EL (cell line): ENCODE measurements at regions not wholly inside any gene's neighbourhood (a gene's known extent, or its start where the extent isn't known, plus 50 kb on each side); places are given as distances from the start of the nearest gene placed in this dataset.
"Not testable (repeated sequence)": the region's sequence is repeated elsewhere in the genome, so short reads cannot be mapped to it uniquely, and the experiment has no call there.

Experiments used
- DNase-seq: peaks from one replicate; pipeline ENCODE4 v3.0.0-alpha.2; 2016

DNA sequence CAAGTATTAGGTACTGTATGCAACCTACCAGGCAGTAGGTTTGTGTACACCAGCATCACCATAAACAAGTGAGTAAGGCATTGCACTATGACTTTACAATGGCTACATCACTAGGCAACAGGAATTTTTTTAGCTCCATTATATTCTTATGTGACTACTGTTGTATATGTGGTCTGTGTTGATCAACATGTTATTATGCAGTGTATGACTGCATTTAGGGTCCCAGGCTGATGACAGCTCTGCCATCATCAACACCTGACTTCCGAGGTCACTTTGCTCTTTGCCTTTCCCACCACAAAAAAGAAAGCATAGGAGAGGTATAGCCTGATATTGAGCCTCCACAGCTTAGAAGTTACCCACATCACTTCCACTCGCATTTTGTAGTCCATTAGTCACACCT, 217.5 kb upstream of the PELI2 start:
- no peak for DNase-seq

DNA sequence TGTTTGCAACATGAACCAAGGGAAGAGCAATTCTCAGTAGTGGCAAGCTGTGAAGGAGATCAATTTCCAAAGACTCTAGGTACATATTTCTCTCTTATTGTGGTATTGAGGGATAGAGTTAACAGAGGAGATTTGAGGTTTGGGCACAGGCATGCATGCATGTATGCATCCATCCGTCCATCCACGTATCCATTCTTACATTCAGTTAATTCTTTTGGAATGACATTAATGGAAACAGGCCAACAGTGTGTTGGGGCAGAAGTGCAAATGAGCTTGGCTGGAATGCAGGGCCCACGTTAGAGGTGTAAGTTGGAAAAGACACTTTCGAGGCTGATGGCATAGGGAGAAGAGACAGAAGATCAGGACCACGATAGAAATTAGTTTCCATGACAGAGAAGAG, 216.9 kb upstream of the PELI2 start:
- no peak for DNase-seq

DNA sequence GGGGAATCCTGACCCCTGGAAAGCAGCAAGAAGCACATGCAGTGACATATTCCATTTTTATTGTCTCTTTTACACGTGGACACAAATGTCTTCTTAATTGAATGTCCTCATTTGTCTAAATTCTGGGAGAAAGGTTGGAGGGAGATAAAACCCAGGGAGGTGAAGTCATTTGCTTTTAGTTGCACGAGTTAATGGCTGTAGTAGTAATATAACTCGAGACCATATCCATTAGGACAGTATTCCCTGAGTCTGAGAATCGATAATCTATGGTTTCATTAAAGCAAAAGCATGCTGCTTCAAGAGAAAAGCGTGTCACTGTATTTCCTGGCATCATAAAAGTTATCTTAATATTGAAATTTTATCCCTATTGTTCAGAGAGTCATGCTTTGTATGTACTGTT, 216.0 kb upstream of the PELI2 start:
- DNase-seq, result no peak

DNA sequence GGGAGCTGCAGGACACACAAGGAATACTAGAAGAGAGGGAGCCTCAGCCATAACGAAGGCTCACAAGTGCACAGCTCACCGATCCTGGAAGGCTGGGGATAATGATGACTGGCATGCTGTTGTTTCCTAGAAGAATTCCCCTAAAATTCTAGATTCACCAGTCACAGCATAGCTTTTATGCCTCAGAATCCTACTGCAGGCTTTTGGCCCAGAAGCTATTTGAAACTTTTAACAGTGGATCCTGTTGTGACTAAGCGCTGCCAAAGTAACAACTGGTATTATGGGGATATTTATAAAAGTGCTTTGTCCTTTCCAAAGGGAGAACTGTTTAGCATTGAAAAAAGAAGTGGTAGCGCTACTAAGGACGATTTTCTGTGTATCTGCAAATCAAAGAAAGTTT, 214.1 kb upstream of the PELI2 start:
- no peak for DNase-seq

DNA sequence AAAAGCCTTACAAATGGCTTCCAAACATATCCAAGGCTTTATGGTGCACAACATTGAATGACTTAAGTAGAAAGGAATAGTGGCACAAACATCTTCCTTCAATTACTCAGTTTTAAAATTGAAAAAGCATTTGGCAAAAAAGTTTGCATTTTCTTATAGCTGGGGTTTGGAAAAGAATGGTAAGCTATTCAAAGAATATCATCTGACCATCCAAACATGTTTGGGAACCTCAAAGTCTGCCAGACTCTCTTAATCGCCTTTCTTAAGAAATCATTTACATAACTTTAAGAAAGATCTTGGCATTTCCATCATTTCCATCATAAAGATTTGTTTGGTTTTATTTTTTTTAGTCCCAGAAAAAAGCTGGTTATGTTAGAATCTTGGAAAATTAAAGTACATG, 210.1 kb upstream of the PELI2 start:
- DNase-seq, result no peak

DNA sequence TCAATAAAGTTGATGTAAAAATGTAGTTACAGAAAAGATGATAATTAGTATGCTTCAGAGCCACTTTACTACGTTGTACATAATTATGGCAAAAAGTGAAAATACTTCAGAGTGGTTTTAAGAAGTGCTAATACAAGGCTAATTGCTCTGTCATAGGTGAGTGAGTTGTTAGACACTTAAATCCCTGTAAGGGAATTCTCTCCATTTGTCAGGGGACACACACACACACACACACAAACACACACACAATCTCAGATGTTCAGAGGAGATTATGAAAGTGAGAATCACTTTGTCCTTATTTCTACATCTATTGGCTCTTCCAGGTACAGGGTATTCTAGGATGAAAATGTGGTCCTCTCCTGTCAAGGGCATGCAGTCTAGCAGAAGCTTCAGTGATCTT, 208.3 kb upstream of the PELI2 start:
- no peak for DNase-seq

DNA sequence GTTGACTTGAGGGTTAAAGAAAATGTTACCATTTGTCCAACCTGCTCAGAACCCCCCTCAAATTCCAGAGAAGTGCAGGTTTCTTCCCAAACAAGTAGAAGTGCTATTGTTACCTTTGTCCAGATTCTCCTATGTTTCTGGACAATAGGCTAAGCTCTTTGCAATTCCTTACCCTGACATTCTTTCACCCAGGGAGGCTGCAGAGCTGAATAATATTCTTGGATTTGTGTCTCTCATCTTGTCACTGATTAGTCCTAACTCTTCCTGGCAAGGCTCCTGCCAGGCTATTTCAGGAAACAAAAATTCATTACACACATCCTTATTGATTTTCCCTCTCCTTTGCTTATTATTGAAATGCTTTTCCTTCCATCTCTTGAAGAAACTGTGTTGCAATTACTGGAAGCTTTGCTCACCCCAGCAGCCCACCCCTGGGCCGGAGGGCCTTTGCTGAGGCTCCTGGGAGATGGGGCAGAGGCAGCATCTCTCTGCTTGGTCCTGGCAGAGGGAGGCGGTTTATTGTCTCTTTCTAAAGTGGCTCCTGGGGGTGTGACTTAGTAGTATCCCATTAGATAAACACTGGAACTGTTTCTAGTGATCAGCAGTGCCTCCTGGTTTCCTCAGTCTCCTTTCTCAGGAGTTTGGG, 207.5 kb upstream of the PELI2 start:
- no peak for DNase-seq

DNA sequence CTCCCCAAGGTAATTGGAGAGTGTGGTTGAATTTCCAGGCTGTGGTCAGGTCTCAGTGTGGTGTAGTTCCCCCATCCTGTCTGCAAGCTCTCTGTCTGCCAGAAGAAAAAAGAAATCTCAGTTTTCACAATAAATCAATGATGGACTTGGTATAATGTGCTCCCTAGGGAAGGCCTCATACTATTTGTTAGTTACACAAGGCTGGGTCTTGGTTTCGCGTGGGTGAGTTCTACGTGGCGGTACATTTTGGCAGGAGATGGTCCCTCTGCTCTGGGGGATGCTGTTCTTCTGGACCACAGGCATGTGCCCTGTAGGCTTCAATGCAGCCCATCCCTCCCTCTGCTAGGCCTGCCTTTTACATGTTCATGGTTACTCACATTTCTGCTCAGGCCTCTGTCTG, 206.4 kb upstream of the PELI2 start:
- no peak for DNase-seq

DNA sequence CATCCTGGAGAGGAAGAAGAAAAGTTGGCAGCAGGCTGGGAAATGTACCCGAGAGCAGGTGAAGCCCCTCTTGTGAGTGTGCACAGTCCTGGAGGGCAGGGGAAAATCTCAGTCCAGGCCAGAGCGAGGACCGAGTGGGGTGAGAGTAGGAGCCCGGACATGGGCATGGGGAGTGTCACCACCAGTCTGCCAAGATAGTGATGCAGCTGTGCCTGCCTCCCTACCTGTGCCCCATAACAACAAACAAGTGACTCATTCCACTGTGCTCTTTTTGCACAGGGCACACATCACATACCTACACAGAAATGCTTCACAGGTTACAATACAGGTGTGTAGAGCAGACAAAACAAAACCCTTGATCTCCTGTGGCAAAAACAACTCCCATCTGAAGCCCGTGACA, 205.9 kb upstream of the PELI2 start:
- no peak for DNase-seq

DNA sequence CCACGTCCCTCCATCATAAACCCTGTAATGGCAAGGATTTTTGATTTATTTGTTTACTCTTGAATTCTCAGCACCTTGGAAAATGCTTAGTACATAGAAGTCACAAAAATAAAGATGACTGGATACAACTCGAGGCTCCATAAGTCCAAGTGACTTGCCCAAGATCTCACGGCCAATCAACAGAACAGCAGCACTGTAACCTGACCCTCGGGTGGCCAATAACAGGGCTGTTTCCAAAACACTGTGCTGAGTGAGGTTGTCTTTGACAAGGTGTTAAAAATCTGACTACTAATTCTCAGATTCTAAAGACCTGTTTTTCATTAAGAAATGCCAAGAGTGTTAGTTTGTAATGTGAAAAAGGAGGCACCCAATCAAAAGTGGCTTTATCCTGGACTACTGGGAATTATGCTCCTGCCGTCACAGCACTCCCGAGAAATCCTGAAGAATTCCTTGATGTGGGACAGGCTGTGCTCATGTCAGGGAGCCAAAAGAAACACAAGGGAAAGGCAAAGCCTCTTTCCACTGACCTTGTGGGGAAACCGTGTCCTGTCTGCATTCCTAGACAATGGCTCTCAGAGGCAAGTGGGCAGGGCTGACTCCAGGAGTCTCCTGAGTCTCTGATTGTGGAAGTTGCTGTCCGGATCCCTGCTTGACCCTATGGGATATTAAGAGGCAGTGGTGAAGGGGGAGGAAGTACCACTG, 204.7 kb upstream of the PELI2 start:
- no peak for DNase-seq

DNA sequence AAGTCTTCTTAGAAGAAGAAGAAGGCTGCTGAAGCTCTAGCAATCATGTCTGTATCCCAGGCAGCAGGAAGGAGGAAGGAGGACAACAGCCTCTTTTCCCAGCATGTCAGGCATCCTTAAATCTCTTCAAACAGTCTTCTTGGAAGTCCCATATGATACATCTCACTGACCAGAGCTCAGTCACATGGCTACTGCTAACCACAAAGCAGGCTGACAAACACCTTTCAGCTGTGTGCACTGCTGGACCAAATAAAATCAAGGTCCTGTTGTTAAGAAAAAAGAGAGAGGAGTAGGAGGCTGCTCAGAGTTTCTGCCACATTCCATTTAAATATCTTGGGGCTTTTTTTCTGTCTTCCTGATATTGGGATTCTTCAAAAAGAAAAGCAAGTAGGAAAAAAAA, 203.4 kb upstream of the PELI2 start:
- DNase-seq, result no peak

DNA sequence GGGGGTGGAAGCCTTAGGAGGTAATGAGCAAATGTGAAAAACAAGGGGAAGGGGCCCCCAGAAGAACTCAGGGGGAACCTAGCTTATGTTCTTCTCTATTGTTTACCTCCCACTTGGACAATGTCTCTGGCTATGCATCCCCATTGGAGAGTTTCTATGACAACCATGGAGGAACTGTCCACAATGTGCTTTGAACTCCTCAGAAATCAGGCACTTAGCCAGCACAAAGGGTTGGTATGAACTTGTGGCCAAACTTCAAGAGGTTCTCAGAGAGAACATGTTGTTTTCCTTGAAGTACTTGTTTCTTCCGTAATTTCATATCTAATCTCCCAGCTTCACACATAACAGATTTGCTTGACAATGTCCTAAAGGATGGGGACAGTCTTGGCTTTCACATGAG, 202.8 kb upstream of the PELI2 start:
- DNase-seq, result no peak

DNA sequence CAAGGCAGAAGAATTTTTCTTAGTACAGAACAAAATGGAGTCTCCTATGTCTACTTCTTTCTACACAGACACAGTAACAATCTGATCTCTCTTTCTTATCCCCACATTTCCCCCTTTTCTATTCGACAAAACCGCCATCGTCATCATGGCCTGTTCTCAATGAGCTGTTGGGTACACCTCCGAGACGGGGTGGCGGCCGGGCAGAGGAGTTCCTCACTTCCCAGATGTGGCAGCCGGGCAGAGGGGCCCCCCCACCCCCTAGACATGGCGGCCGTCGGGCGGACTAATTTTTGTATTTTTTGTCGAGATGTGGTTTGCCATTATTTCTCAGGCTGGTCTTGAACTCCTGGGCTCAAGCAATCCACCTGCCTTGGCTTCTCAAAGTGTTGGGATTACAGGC, 198.4 kb upstream of the PELI2 start:
- not testable (repeated sequence) for DNase-seq

DNA sequence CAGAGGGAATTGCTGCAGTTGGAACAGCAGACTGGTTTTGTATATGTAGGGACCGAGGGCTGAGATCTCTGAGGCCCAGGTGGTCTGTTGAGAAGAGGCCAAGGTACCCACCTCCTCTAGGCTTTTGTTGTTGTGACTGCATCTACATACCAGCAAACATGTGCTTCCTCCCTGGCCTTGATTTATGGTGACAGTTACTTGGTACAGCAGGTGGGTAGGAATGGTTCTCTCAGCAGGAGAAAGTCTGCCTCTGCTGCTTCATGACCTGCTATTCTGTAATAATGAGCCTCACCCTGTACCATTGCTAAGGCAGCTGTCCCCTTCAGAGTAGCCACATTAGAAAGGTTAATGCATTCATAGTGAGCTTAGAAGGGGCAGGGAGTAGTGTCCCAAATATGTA, 196.7 kb upstream of the PELI2 start:
- DNase-seq, result no peak

DNA sequence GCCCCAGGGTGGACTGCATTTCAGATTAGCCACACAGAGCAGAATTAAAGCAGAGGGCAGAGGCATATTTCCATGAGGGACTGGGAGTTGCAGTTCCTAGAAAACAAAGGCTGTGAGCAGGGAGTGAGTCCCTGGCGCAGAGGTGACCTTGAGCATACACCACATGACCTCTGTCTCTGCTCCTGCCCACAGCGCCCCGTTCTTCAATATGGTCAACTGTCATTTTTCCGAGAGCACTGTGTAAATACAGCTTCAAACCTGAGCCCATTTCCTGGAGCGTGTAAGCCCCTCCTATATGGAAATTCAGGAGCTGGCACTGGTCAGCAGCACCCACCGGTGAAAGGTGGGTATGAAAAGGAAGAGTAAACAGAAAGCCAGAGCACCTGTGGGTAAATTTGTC, 192.2 kb upstream of the PELI2 start:
- DNase-seq, result no peak

DNA sequence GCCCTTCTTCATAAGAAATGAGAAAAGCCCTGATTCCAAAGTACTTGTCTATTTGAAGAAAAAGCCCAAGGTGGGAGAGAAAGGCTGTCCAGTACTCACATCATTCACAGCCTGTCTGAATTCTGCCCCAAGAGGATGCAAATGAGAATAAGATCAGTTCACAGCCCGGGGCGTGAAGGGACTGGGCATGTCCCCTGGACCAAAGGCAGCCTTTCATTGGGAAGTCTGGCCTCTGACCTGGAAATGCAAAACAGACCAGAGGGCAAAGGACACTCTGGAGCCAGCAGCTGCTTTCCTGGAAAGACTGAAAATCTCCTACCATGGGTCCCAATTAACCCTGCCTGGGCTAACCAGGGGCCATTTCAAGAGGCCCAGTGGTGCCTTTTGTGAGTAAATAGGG, 191.2 kb upstream of the PELI2 start:
- DNase-seq, result no peak

DNA sequence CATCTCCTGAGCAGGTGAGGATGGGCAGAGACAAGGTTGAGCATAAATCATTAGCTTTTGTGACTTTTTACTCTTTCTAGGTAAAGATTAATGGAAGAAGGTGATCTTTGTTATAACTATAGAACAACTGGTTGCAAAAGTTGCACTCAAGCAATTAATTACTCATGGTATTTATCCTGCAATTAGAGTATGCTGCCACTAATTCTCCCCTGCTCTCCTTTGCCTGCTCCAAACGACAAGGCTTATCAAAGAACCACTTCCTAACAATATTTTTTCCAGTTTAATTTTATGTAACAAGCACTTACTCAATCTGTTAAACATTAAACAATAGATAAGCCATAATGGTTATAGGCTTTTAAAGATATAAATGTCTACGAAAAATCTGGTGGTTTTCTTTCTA, 189.9 kb upstream of the PELI2 start:
- DNase-seq, result no peak

DNA sequence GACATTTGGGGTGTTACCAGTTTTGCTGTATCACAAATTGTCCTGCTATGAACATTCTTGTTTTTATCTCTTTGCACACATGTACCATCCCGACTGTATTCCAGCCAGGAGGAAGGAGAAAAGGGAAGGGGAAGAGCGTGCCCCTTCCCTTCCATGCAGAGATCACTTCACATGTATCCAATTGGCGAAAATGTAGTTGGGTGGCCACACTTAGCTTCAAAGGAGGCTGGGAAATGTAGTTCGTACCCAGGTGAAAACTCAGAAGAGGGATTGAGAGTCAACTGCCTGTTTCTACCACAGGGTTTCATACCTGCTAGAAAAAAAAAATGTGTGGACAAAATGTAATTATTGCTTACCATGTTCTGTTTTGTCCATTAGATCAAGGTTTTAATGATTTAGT, 189.1 kb upstream of the PELI2 start:
- no peak for DNase-seq

DNA sequence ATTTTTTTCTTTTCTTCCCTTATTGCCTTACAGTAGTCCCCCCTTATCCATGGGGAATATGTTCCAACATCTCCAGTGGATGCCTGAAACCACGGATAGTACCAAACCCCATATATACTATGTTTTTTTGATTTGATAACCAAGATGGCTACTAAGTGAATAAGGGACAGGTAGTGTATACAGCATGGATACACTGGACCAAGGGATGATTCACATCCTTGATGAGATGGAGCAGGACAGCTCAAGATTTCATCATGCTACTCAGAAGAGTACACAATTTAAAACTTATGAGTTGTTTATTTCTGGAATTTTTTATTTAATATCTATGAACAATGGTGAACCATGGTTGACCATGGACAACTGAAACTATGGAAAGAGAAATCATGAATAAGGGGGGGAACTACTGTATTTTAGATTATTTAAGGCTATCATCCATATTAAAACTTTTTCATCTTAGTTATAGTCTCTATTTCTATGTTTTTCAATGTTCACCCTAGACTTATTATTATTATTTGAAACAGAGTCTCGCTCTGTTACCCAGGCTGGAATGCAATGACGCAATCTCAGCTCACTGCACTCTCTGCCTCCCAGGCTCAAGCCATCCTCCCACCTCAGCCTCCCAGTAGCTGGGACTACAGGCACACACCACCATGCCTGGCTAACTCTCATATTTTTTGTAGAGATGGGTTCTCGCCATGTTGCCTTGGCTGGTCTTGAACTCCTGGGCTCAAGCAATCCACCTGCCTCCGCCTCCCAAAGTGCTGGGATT, 188.0 kb upstream of the PELI2 start:
- DNase-seq, result no peak

DNA sequence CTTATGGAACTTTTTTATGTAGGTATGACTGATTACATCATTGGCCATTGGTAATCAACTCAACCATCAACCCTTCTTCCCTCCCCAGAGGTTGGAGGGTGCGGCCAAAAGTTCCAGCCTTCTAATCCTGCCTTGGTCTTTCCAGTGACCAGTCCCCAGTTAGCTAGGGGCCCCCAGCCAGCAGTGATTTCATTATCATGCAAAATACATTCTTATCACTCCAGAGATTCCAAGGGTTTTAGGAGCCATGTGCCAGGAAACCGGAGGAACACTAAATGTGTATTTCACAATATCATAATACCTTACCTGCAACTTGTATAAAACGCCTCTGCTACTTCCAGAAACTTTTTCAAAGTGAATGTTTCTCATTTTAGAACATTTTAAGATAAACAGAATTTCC, 181.5 kb upstream of the PELI2 start:
- DNase-seq, result no peak

DNA sequence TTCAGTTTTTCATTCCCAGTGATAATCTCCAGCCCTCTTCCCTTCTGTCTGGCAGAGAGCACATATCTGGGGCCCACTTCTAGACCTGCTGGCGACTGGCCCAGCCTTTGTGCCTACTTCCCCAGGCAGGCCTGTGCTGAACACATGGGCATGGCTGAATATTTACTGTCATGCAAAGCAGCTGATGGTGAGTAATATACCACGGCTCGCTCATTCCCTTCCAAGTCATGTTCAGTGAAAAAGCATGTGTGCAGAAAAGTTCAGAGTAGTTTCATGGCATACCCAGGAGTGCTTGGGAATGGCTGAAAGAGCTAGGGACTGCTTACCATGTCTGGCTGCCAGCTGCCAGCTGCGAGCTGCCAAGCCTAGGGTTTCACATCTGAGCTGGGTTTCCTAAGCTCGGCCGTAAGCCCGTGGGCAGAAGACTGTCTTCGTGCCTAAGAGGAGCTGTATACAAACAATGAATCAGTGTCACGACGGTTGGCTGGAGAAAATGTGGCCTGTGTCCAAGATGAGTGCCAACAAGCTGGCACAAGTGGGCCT, 179.9 kb upstream of the PELI2 start:
- DNase-seq, result peak; percentile 32

DNA sequence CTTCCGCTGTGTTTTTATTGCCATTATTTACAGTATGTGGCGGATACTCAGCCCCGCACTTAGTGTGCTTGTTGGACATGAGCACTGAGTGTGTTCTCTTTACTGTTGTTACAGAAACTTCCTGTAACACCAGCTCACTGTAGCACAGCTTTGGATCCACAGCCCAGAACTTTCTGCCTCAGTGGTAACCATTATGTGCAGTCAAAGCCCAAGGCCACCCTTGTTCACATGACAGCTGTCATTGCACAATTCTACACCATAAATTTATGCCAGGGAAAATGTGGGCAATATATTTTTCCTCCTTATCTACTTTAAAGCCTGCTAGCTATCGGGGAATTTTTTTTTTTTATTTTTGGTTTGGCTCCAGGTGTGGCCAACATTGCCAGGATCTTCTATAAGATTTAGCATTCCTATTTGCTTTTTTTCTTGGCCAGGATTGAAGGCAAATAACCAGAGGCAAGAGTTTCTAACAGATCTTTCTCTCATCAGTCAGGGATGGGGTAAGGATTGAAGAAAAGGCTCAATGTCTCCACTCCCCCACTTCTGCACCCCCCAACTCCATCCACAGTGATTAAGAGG, 176.0 kb upstream of the PELI2 start:
- no peak for DNase-seq

DNA sequence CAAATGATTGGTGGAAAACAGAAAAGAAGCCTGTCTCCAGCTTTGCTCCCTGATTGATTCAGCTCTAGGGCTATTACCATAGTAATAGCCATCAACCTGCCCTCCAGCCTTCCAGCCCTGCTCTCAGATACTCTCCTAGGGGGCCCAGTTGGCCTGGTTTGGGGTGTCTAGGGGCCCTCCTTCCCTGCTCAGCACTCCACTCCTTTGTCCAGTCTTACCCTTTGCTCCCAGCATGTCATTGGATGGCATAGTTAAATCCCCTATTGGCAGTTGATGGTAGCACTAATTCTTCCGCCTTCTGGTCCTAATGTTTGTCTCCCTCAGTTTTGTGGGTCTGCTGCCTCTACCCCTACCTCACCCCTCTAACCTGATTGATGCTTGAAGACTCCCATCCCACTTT, 175.4 kb upstream of the PELI2 start:
- DNase-seq, result no peak

DNA sequence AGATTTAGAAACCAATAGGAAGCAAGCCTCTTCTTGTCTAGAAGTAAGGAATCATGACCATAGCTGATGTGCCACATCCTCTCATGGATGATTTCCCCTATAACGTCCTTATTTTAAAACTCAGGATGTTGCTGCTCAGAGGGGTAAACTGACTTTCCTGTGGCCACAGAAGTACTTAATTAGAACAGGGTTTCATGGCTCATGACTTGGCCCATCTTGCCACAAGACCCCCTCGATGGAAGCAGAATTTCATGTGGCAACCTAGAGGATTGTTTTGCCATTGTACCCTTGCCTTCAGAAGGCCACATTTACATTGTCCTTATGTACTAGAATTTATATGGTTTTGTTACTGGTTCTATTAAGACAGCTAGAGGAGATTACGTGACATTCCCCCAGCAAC, 173.5 kb upstream of the PELI2 start:
- DNase-seq, result no peak
